ENCODE measurements at regions not wholly inside any gene's neighbourhood (a gene's known extent, or its start where the extent isn't known, plus 50 kb on each side); places are given as distances from the start of the nearest gene placed in this dataset.

GRCh38 chr9:94166976-94167346 is 82.7 kb downstream of the PTPDC1 start:
- TF ChIP-seq CTCF (conservative IDR thresholded peaks at IDR 0.05 in 1 of 2, IDR thresholded peaks at IDR 0.05 in 1 of 2; ENCODE audit: extremely low read depth in 1 of 2, insufficient read depth in 1 of 2, low read depth in 1 of 2, low read length in 2 of 2) (peak in 1 of 2 donors; percentile 32), EZH2 (IDR thresholded peaks at IDR 0.05; ENCODE audit: borderline replicate concordance, low read length) (no peak)

Data from mammary epithelial cell (primary cell).